Osteoblast (primary cell): ENCODE measurements at regions not wholly inside any gene's neighbourhood (a gene's known extent, or its start where the extent isn't known, plus 50 kb on each side); places are given as distances from the start of the nearest gene placed in this dataset.
A peak's percentile ranks its signal among the peaks of the same experiment; 100 is the strongest.

Experiments
- DNase-seq: peaks from one replicate; pipeline ENCODE4 v3.0.0; 2011; ENCODE audit warnings: low spot score, mixed read lengths; ENCODE audit not compliant: insufficient read length; ENCODE audit errors: missing footprints
- H2AFZ ChIP-seq: 2 replicates; pipeline ENCODE4 v1.6.0; 2011; ENCODE audit warnings: mild to moderate bottlenecking, low read length
- H3K27ac ChIP-seq: 2 replicates; pipeline ENCODE4 v1.5.1; 2011; ENCODE audit warnings: mild to moderate bottlenecking, low read depth, low read length, moderate library complexity
- H3K27me3 ChIP-seq: 2 replicates; pipeline ENCODE4 v1.6.0; 2012; ENCODE audit warnings: mild to moderate bottlenecking, control low read depth, inconsistent platforms, low read length, moderate library complexity; ENCODE audit not compliant: insufficient read depth
- H3K36me3 ChIP-seq: 2 replicates; pipeline ENCODE4 v1.5.1; 2011; ENCODE audit warnings: mild to moderate bottlenecking, low read length, control low read depth, moderate library complexity; ENCODE audit not compliant: insufficient read depth
- H3K4me1 ChIP-seq: 2 replicates; pipeline ENCODE4 v1.5.1; 2011; ENCODE audit warnings: mild to moderate bottlenecking, low read length, control low read depth, moderate library complexity; ENCODE audit not compliant: insufficient read depth
- H3K4me2 ChIP-seq: 2 replicates; pipeline ENCODE4 v1.6.0; 2011; ENCODE audit warnings: mild to moderate bottlenecking, low read length; ENCODE audit not compliant: insufficient read depth
- H3K4me3 ChIP-seq: fragments of 200-600 bp; sonication (generic); 3 replicates; pipeline ENCODE4 v1.5.1; 2012; ENCODE audit warnings: mild to moderate bottlenecking, low read length, inconsistent platforms; ENCODE audit not compliant: insufficient read depth
- H3K79me2 ChIP-seq: 2 replicates; pipeline ENCODE4 v1.6.0; 2012; ENCODE audit warnings: mild to moderate bottlenecking, low read length, control low read depth, inconsistent platforms; ENCODE audit not compliant: insufficient read depth
- H3K9me3 ChIP-seq: 2 replicates; pipeline ENCODE4 v1.5.1; 2011; ENCODE audit warnings: low read depth, low read length, control low read depth
- H4K20me1 ChIP-seq: 2 replicates; pipeline ENCODE4 v1.6.0; 2012; ENCODE audit warnings: mild to moderate bottlenecking, low read length, control low read depth; ENCODE audit not compliant: insufficient read depth
- CTCF ChIP-seq: IDR thresholded peaks from 2 replicates; pipeline ENCODE4 v1.5.1; 2011; ENCODE audit warnings: mild to moderate bottlenecking, low read depth, low read length, moderate library complexity; ENCODE audit errors: extremely low read depth

GRCh38 chr11:29317694-29318093 lies 699.1 kb downstream of the KCNA4 start:
- Histone ChIP-seq H3K4me2 (peak overlapping the region; percentile 49), H3K9me3 (no peaks in the 10 kb centered on the region), H3K4me1 (peaks cover 20% of the 10 kb centered on the region), H3K36me3 (no peaks in the 10 kb centered on the region), H3K27me3 (no peaks in the 10 kb centered on the region), H3K27ac (peak overlapping the region; percentile 94), H3K4me3 (no peak overlapping the region), H2AFZ (no peak overlapping the region), H4K20me1 (no peaks in the 10 kb centered on the region), H3K79me2 (no peaks in the 10 kb centered on the region)
- DNase-seq, result peak; percentile 76
- TF ChIP-seq CTCF, result no peak

- no peak for TF ChIP-seq CTCF
- Histone ChIP-seq H2AFZ (no peak overlapping the region), H3K36me3 (no peaks in the 10 kb centered on the region), H3K4me1 (peaks cover 22% of the 10 kb centered on the region), H3K27ac (peak overlapping the region; percentile 50), H3K9me3 (no peaks in the 10 kb centered on the region), H3K4me3 (no peak overlapping the region), H4K20me1 (no peaks in the 10 kb centered on the region), H3K27me3 (no peaks in the 10 kb centered on the region), H3K4me2 (no peak overlapping the region), H3K79me2 (no peaks in the 10 kb centered on the region)
- DNase-seq, result no peak
Measured at GRCh38 chr11:29315275-29315674, 701.6 kb downstream of the KCNA4 start.

- no peaks in the 10 kb centered on the region for H3K27me3 ChIP-seq
- no peaks in the 10 kb centered on the region for H3K9me3 ChIP-seq
- H3K36me3 ChIP-seq, result no peaks in the 10 kb centered on the region
- H3K4me3 ChIP-seq, result no peak overlapping the region
- DNase-seq, result no peak
- no peaks in the 10 kb centered on the region for H4K20me1 ChIP-seq
- no peaks in the 10 kb centered on the region for H3K79me2 ChIP-seq
- H2AFZ ChIP-seq, result no peak overlapping the region
- no peak overlapping the region for H3K4me2 ChIP-seq
- TF ChIP-seq CTCF, result no peak
- no peak overlapping the region for H3K27ac ChIP-seq
- H3K4me1 ChIP-seq, result peaks cover 30% of the 10 kb centered on the region
Measured at GRCh38 chr11:29314211-29314610, 702.6 kb downstream of the KCNA4 start.

GRCh38 chr11:29312812-29313211 lies 704.0 kb downstream of the KCNA4 start:
- H3K27ac ChIP-seq, result peak overlapping the region; percentile 42
- no peaks in the 10 kb centered on the region for H3K9me3 ChIP-seq
- no peak overlapping the region for H3K4me3 ChIP-seq
- no peak overlapping the region for H3K4me2 ChIP-seq
- DNase-seq, result no peak
- H3K4me1 ChIP-seq, result peaks cover 29% of the 10 kb centered on the region
- no peak for TF ChIP-seq CTCF
- H3K27me3 ChIP-seq, result no peaks in the 10 kb centered on the region
- no peak overlapping the region for H2AFZ ChIP-seq
- H3K79me2 ChIP-seq, result no peaks in the 10 kb centered on the region
- no peaks in the 10 kb centered on the region for H4K20me1 ChIP-seq
- H3K36me3 ChIP-seq, result no peaks in the 10 kb centered on the region
